ENCODE measurements at regions not wholly inside any gene's neighbourhood (a gene's known extent, or its start where the extent isn't known, plus 50 kb on each side); places are given as distances from the start of the nearest gene placed in this dataset.

GRCh38 chr12:58263816-58264215 is 322.4 kb downstream of the ATP23 start:
- intact Hi-C loops (cut with DNase I), result no loop called here
- no peaks in the 10 kb centered on the region for H3K27me3 ChIP-seq
- no peaks in the 10 kb centered on the region for H3K4me1 ChIP-seq
- H3K9me3 ChIP-seq, result no peaks in the 10 kb centered on the region
- no peaks in the 10 kb centered on the region for H3K36me3 ChIP-seq
- TF ChIP-seq, protein P1, sequence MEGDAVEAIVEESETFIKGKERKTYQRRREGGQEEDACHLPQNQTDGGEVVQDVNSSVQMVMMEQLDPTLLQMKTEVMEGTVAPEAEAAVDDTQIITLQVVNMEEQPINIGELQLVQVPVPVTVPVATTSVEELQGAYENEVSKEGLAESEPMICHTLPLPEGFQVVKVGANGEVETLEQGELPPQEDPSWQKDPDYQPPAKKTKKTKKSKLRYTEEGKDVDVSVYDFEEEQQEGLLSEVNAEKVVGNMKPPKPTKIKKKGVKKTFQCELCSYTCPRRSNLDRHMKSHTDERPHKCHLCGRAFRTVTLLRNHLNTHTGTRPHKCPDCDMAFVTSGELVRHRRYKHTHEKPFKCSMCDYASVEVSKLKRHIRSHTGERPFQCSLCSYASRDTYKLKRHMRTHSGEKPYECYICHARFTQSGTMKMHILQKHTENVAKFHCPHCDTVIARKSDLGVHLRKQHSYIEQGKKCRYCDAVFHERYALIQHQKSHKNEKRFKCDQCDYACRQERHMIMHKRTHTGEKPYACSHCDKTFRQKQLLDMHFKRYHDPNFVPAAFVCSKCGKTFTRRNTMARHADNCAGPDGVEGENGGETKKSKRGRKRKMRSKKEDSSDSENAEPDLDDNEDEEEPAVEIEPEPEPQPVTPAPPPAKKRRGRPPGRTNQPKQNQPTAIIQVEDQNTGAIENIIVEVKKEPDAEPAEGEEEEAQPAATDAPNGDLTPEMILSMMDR (IDR thresholded peaks at IDR 0.05), result no peak
- H3K27ac ChIP-seq, result no peak overlapping the region
- H3K4me3 ChIP-seq, result no peak overlapping the region
- no peak for DNase-seq (ENCODE audit: low spot score in 2 of 2)

GRCh38 chr12:58268069-58268468 is 326.7 kb downstream of the ATP23 start:
- intact Hi-C loops (cut with DNase I), result no loop called here
- H3K36me3 ChIP-seq, result no peaks in the 10 kb centered on the region
- no peaks in the 10 kb centered on the region for H3K27me3 ChIP-seq
- no peak for DNase-seq (ENCODE audit: low spot score in 2 of 2)
- H3K27ac ChIP-seq, result no peak overlapping the region
- H3K4me3 ChIP-seq, result no peak overlapping the region
- H3K9me3 ChIP-seq, result no peaks in the 10 kb centered on the region
- H3K4me1 ChIP-seq, result no peaks in the 10 kb centered on the region
- TF ChIP-seq, protein P1 (IDR thresholded peaks at IDR 0.05), result no peak

GRCh38 chr12:58269476-58269875 is 328.1 kb downstream of the ATP23 start:
- Histone ChIP-seq H3K27me3 (no peaks in the 10 kb centered on the region), H3K27ac (no peak overlapping the region), H3K4me1 (no peaks in the 10 kb centered on the region), H3K4me3 (no peak overlapping the region), H3K9me3 (no peaks in the 10 kb centered on the region), H3K36me3 (no peaks in the 10 kb centered on the region)
- DNase-seq (ENCODE audit: low spot score in 2 of 2), result no peak
- TF ChIP-seq, protein P1 (IDR thresholded peaks at IDR 0.05), result no peak
- intact Hi-C loops (cut with DNase I), result no loop called here

DNA sequence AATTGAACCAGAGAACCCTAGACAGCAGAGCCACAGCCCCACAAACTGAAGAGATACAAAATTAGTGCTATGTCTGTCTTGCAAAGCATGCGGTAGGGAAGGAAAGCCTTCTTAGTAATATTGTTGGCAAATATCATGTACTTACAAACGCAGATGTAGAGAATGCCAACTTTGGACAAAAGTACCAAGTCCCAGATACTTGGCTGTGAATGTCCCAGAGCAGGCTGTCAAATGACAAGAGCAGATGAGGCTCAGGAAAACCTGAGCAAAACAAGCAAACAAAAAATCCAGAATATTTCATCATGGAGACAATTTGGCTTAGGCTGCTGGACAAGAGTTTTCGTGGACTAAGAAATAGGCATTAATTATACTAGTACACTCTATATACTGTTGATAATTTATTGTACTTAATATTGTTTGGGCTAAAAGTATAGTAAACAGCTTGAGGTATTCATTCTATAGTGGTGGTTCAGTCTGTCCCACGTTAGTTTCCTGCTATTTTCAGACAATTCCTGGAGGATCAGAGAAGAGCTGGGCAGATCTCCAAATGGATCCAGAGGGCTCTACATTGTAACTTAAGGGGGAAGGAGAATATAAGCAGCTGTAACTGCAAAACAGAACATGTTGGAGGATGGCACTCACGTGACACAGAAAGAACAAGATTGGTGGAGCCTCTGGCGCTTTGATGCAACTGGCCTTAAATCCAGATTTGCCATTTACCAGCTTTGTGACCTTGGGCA is 329.8 kb downstream of the ATP23 start:
- no peaks in the 10 kb centered on the region for H3K4me1 ChIP-seq
- H3K4me3 ChIP-seq, result no peak overlapping the region
- H3K27me3 ChIP-seq, result no peaks in the 10 kb centered on the region
- DNase-seq (ENCODE audit: low spot score in 2 of 2), result no peak
- H3K27ac ChIP-seq, result no peak overlapping the region
- H3K9me3 ChIP-seq, result no peaks in the 10 kb centered on the region
- intact Hi-C loops (cut with DNase I), result no loop called here
- TF ChIP-seq, protein P1 (IDR thresholded peaks at IDR 0.05), result no peak
- no peaks in the 10 kb centered on the region for H3K36me3 ChIP-seq

- no peaks in the 10 kb centered on the region for H3K36me3 ChIP-seq
- no peaks in the 10 kb centered on the region for H3K27me3 ChIP-seq
- intact Hi-C loops (cut with DNase I), result no loop called here
- H3K27ac ChIP-seq, result no peak overlapping the region
- H3K9me3 ChIP-seq, result peaks cover 3 to 6% of the 10 kb centered on the region in 2 donors
- no peak overlapping the region for H3K4me3 ChIP-seq
- no peaks in the 10 kb centered on the region for H3K4me1 ChIP-seq
- no peak for DNase-seq (ENCODE audit: low spot score in 2 of 2)
- TF ChIP-seq, protein P1 (IDR thresholded peaks at IDR 0.05), result no peak
Measured at GRCh38 chr12:58272461-58272860, 331.1 kb downstream of the ATP23 start.
